SK-N-MC (cell line): ENCODE measurements at regions not wholly inside any gene's neighbourhood (a gene's known extent, or its start where the extent isn't known, plus 50 kb on each side); places are given as distances from the start of the nearest gene placed in this dataset.
"Not testable (repeated sequence)": the region's sequence is repeated elsewhere in the genome, so short reads cannot be mapped to it uniquely, and the experiment has no call there.

Experiments
- DNase-seq: peaks from one replicate; pipeline ENCODE4 v3.0.0-alpha.2; 2011; ENCODE audit warnings: low read depth, low spot score
- H3K27ac ChIP-seq: fragments of 200-600 bp; sonication (generic); 2 replicates; pipeline ENCODE4 v1.5.1; 2016; ENCODE audit warnings: mixed run types
- H3K36me3 ChIP-seq: fragments of 200-600 bp; sonication (generic); 2 replicates; pipeline ENCODE4 v1.6.1; 2017; ENCODE audit warnings: antibody characterized with exemption, low read length, mixed read lengths; ENCODE audit not compliant: insufficient read depth
- H3K4me3 ChIP-seq: fragments of 200-600 bp; sonication (generic); 2 replicates; pipeline ENCODE4 v1.5.1; 2016
- H3K9ac ChIP-seq: fragments of 200-600 bp; sonication (generic); 2 replicates; pipeline ENCODE4 v1.8.0; 2017; ENCODE audit warnings: mixed run types, mixed read lengths; ENCODE audit not compliant: insufficient read length
- H3K9me3 ChIP-seq: fragments of 200-600 bp; sonication (generic); 2 replicates; pipeline ENCODE4 v1.6.1; 2017; ENCODE audit warnings: low read depth, mild to moderate bottlenecking, antibody characterized with exemption, low read length, moderate library complexity, mixed read lengths
- EZH2 ChIP-seq: fragments of 200-600 bp; sonication (generic); IDR thresholded peaks from one replicate; pipeline ENCODE4 v1.6.1; 2017; ENCODE audit warnings: antibody characterized with exemption
- FOXP2 ChIP-seq: optimal IDR thresholded peaks from 2 replicates; pipeline ENCODE3; 2011; ENCODE audit warnings: mild to moderate bottlenecking, moderate library complexity; ENCODE audit not compliant: insufficient read depth; ENCODE audit errors: extremely low read length, control extremely low read depth
- POLR2AphosphoS5 ChIP-seq: IDR thresholded peaks from 2 replicates; pipeline ENCODE4 v1.6.1; 2012; ENCODE audit warnings: mild to moderate bottlenecking, low read depth, low read length, borderline replicate concordance

DNA sequence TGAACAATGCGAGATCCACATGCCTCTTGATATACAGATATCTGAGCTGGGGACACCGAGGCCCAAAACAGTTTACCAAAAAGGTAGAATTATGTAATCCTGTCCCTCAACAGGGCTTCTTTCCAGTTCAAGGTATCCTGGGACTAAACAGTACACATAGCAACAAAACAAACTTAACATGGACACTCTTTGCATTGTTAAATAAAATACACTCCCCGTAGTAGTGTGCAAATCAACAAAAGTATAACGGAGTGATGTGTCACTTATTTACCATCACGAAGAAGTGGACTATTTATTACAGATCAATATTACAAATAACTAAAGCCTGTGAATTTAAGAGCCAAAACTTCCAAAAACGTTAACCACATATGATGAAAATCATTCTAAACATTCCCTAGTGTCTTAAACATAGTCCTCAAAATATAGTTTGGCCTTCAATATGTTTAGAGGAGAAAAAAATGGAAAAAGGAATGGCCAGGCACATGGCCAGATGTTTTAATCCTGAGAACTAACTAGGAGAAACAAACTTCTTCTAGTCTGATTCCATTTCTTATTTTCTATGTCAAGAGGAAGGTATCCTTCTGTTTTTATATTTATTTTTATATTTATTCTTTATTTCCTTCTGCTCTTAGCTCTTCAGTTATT, 377.5 kb downstream of the OSR1 start:
- no peak overlapping the region for H3K9ac ChIP-seq
- no peak for DNase-seq
- TF ChIP-seq POLR2AphosphoS5 (no peak), FOXP2 (no peak), EZH2 (no peak)
- no peaks in the 10 kb centered on the region for H3K36me3 ChIP-seq
- no peak overlapping the region for H3K4me3 ChIP-seq
- H3K9me3 ChIP-seq = no peaks in the 10 kb centered on the region
- no peak overlapping the region for H3K27ac ChIP-seq

DNA sequence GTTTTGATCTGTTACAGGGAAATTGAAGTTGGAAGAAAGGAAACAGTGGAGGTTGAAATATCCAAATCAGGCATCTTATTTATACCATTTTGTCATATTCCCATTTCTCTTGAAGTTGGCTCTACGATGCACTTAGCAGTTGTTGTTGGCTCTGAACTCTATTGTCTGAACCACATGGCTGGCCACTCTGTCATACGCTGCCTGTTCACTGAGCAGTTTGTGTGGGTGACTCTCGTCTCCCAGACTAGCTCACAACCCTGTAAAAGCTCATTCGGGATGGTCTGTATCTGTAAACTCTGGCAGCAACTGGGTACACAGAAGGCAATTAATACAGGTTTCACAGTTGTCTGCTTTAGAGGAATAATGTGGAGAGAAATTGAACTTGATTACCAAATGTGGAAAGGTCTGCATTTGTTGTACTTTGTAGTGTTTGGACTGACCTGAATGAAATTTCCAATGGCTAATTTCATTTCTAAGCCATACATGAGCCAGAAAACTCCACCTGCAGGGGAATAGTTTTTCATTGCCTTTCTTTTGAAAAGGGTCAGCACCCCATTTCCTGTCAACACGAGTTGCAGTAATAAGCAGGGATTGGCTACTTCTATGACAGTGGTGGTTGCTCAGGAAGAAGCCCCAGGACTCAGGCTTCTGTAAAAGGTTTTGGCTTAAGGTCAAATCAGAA, 378.2 kb downstream of the OSR1 start:
- Histone ChIP-seq H3K36me3 (no peaks in the 10 kb centered on the region), H3K27ac (no peak overlapping the region), H3K4me3 (no peak overlapping the region), H3K9ac (no peak overlapping the region), H3K9me3 (no peaks in the 10 kb centered on the region)
- TF ChIP-seq FOXP2 (no peak), POLR2AphosphoS5 (no peak), EZH2 (no peak)
- DNase-seq = no peak

DNA sequence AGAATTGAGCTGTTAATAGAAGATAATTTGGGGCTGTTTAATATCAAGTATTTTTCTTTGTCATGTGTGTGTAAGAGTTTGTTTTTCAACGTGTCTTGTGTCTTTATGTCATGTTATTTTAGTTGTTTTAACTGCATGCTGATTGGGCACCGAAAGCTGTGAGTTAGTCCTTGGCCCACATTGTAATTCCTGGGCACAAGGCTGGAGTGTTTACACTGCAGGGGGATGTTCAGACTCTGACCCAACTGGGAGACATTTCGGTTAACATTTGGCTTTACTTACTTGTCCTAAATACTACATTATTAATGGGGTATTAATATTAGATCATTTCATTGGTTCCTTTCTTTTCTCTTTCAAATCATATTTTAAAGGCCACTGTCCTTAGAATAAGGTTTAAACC, 381.0 kb downstream of the OSR1 start:
- H3K4me3 ChIP-seq = no peak overlapping the region
- H3K9me3 ChIP-seq = no peaks in the 10 kb centered on the region
- DNase-seq = no peak
- no peak for TF ChIP-seq POLR2AphosphoS5
- TF ChIP-seq EZH2 = no peak
- TF ChIP-seq FOXP2 = no peak
- H3K36me3 ChIP-seq = no peaks in the 10 kb centered on the region
- no peak overlapping the region for H3K27ac ChIP-seq
- no peak overlapping the region for H3K9ac ChIP-seq

DNA sequence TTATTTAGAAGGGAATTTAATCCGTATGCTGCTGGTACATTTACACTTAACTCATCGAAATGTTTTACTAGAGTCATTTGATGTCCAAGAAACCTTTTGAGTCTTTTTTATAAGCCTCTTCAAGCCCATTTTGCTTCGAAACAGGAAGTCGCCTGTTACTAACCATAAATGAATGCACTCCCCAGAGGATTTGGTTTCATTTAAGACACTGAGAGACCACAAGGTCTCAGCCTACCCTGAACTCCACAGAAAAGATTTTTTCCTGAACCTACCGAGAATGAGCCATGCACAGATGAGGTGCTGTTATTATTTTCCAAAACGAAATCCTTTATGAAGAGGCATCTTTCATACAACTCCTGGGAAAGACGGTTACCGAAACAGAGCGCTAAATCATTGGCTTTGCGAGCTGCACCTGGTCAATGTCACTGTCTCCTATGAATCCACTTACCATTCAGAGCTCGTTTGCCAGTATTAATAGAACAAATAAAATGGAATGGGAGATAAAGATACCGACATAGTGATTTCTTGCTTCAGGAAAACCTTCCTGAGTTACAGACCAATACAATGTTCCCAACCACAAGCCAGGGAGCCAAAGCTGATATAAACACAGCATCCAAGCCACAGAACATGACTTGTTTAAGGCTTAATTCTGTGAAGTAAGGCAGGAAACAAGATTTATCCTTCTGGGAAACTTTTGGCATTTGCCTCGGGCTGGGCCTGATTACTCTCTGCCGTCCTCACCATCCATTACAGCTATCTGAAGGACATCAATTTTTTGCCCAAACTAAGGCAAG, 382.1 kb downstream of the OSR1 start:
- Histone ChIP-seq H3K4me3 (no peak overlapping the region), H3K36me3 (no peaks in the 10 kb centered on the region), H3K27ac (no peak overlapping the region), H3K9me3 (no peaks in the 10 kb centered on the region), H3K9ac (no peak overlapping the region)
- no peak for TF ChIP-seq EZH2
- no peak for TF ChIP-seq FOXP2
- TF ChIP-seq POLR2AphosphoS5 = no peak
- peak; percentile 10 for DNase-seq

DNA sequence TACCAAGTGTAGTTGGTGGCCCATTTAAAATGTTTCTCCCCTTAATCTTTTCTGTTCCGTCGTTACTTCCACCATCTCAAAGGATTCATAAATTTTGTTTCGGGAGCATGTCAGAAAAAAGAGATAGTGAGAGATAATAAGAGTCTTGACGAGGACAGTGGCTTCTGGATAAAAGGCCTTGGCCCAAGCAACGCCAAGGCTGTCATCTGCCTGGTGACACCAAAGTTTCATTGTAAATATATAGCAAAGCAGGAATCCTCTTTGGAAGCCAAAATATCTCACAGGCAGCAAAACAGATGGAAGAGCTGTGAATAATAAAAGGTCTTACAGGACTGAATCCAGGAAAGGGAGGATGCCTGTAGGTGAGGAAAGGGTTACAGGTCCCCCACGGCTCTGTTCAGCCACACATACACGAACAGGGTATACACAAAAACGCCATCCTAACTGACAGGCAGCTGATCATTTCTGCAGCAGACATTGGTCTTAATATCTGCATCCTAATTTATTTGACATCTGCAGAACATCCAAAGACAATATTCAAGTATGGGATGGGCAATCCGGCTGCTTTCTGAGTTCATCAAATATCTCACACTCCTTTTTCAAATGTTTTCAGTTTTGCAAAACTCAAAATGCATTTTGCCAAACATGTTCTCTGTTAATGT, 382.8 kb downstream of the OSR1 start:
- no peak overlapping the region for H3K9ac ChIP-seq
- DNase-seq = no peak
- H3K27ac ChIP-seq = no peak overlapping the region
- no peak for TF ChIP-seq EZH2
- no peak for TF ChIP-seq POLR2AphosphoS5
- TF ChIP-seq FOXP2 = no peak
- no peaks in the 10 kb centered on the region for H3K9me3 ChIP-seq
- H3K36me3 ChIP-seq = no peaks in the 10 kb centered on the region
- no peak overlapping the region for H3K4me3 ChIP-seq

DNA sequence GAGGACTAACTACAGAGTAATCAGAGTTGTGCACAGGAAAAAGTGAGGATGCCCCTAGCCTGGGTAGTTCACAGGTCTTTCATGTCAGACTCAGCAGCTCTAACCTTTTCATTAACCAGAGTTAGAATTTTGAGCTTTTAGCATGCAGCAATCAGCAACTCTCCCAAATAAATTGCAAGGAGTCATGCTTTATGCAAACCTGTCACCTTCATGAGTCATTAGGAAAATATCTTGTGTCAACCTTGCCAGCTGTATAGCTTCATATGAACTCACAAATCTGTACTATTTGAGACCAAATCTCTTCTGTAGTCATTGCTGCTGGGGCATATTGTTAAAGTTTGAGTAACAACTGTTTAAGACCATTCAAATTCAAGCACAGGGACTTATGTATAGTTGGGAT, 382.3 kb upstream of the NT5C1B start:
- no peak overlapping the region for H3K27ac ChIP-seq
- no peak for DNase-seq

DNA sequence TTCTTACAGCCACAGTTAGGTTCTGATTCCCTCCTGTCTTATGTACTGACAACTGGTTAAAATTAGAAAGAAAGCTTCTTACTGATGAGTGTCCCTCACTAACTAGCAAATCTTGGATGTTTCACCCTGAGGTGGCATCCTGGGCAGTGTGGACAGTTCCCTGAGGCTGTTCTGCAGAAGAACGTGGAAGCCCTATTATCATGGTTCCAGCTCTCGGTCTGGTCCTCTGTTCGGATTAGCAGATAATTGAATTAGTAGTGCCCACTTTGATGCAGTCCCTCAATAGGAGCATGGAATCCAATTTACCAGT, 381.7 kb upstream of the NT5C1B start:
- H3K27ac ChIP-seq = no peak overlapping the region
- no peak overlapping the region for H3K4me3 ChIP-seq
- H3K9me3 ChIP-seq = no peaks in the 10 kb centered on the region
- TF ChIP-seq FOXP2 (no peak), POLR2AphosphoS5 (no peak), EZH2 (no peak)
- no peak for DNase-seq
- no peak overlapping the region for H3K9ac ChIP-seq
- H3K36me3 ChIP-seq = no peaks in the 10 kb centered on the region

More for the DNA sequence above, 382.3 kb upstream of the NT5C1B start:
- H3K9me3 ChIP-seq = no peaks in the 10 kb centered on the region
- no peak overlapping the region for H3K9ac ChIP-seq
- no peak overlapping the region for H3K4me3 ChIP-seq
- TF ChIP-seq EZH2 = no peak
- TF ChIP-seq POLR2AphosphoS5 = no peak
- no peak for TF ChIP-seq FOXP2
- no peaks in the 10 kb centered on the region for H3K36me3 ChIP-seq

DNA sequence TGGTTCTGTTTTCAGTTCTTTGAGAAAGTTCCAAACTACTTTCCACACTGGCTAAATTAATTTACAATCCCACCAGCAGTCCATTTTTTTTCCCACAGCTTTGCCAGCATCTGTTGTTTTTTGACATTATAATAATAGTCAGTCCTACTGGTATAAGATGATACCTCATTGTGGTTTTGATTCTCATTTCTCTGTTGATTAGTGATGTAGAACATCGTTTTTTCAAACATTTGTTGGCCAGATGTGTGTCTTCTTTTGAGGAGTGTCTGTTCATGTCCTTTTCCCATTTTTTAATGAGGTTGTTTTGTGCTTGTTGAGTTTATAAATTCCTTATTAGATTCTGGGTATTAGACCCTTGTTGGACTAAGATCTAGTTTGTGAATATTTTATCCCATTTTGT, 376.8 kb upstream of the NT5C1B start:
- H3K4me3 ChIP-seq = no peak overlapping the region
- no peaks in the 10 kb centered on the region for H3K9me3 ChIP-seq
- no peak for DNase-seq
- no peaks in the 10 kb centered on the region for H3K36me3 ChIP-seq
- H3K9ac ChIP-seq = no peak overlapping the region
- no peak for TF ChIP-seq FOXP2
- TF ChIP-seq POLR2AphosphoS5 = no peak
- no peak for TF ChIP-seq EZH2
- no peak overlapping the region for H3K27ac ChIP-seq

DNA sequence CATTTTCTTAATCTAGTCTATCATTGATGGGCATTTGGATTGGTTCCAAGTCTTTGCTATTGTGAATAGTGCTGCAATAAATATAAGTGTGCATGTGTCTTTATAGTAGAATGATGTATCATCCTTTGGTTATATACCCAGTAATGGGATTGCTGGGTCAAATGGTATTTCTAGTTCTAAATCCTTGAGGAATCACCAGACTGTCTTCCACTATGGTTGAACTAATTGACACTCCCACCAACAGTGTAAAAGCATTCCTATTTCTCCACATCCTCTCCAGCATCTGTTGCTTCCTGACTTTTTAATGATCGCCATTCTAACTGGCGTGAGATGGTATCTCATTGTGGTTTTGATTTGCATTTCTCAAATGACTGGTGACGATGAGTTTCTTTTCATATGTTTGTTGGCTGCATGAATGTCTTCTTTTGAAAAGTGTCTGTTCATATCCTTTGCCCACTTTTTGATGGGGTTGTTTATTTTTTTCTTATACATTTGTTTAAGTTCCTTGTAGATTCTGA, 374.4 kb upstream of the NT5C1B start:
- not testable (repeated sequence) for DNase-seq, H3K4me3 ChIP-seq, H3K36me3 ChIP-seq, H3K9me3 ChIP-seq, H3K9ac ChIP-seq, H3K27ac ChIP-seq
